ENCODE measurements at regions not wholly inside any gene's neighbourhood (a gene's known extent, or its start where the extent isn't known, plus 50 kb on each side); places are given as distances from the start of the nearest gene placed in this dataset.

DNA sequence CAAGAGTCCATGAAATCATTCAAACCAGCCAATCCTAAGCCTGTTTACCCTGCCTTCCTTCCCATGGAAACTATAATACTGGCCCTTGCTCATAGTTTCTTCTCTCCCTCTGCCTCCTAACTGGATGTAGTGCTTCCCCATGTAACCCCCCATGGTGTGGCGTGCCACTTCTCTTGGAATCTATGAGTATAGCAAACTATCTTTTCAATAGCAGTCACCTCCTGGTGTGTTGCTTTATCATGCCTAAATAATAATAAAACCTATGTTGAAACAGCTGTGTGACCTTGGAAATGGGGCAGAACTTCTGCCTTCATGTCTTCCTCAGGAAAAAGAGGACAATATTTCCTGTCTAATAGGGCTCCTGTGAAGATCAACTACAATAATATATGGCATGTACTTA is 234.8 kb upstream of the EDNRA start:
- TF ChIP-seq, protein P1, sequence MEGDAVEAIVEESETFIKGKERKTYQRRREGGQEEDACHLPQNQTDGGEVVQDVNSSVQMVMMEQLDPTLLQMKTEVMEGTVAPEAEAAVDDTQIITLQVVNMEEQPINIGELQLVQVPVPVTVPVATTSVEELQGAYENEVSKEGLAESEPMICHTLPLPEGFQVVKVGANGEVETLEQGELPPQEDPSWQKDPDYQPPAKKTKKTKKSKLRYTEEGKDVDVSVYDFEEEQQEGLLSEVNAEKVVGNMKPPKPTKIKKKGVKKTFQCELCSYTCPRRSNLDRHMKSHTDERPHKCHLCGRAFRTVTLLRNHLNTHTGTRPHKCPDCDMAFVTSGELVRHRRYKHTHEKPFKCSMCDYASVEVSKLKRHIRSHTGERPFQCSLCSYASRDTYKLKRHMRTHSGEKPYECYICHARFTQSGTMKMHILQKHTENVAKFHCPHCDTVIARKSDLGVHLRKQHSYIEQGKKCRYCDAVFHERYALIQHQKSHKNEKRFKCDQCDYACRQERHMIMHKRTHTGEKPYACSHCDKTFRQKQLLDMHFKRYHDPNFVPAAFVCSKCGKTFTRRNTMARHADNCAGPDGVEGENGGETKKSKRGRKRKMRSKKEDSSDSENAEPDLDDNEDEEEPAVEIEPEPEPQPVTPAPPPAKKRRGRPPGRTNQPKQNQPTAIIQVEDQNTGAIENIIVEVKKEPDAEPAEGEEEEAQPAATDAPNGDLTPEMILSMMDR (IDR thresholded peaks at IDR 0.05), result no peak
- TF ChIP-seq POLR2A (IDR thresholded peaks at IDR 0.05), result no peak
